ENCODE measurements at regions not wholly inside any gene's neighbourhood (a gene's known extent, or its start where the extent isn't known, plus 50 kb on each side); places are given as distances from the start of the nearest gene placed in this dataset.

GRCh38 chr5:124203303-124203702 lies 543.1 kb downstream of the ZNF608 start:
- TF ChIP-seq POLR2AphosphoS5 (IDR thresholded peaks at IDR 0.05) (no peak), CTCF (IDR thresholded peaks at IDR 0.05) (no peak), POLR2A (IDR thresholded peaks at IDR 0.05) (no peak)

Data from stomach (tissue), 4 donors.